Upper lobe of right lung (tissue), 1 donor: ENCODE measurements at regions not wholly inside any gene's neighbourhood (a gene's known extent, or its start where the extent isn't known, plus 50 kb on each side); places are given as distances from the start of the nearest gene placed in this dataset.

Experiments
- ATAC-seq: fragments of 200-7000 bp; cut with Tn5 transposase; one replicate; pipeline ENCODE4 v1.9.1; 2020; ENCODE audit warnings: mild to moderate bottlenecking, moderate library complexity
- DNase-seq: peaks from one replicate; pipeline ENCODE4 v3.0.0-alpha.2; 2020
- H3K27ac ChIP-seq: fragments of 200-600 bp; one replicate; pipeline ENCODE4 v1.8.0; 2022
- H3K27me3 ChIP-seq: fragments of 200-600 bp; one replicate; pipeline ENCODE4 v1.8.0; 2022; ENCODE audit warnings: mild to moderate bottlenecking
- H3K36me3 ChIP-seq: fragments of 200-600 bp; one replicate; pipeline ENCODE4 v1.8.0; 2022
- H3K4me1 ChIP-seq: fragments of 200-600 bp; one replicate; pipeline ENCODE4 v1.8.0; 2022
- H3K4me3 ChIP-seq: fragments of 200-600 bp; one replicate; pipeline ENCODE4 v1.8.0; 2022; ENCODE audit warnings: mild to moderate bottlenecking
- H3K9me3 ChIP-seq: fragments of 200-600 bp; one replicate; pipeline ENCODE4 v1.8.0; 2022
- intact Hi-C: fragments of 100-400 bp; cut with DNase I; formaldehyde crosslinking; loops from one replicate; pipeline ENCODE4 v1.11.0; 2022
- TF ChIP-seq, protein P1 (sequence below): fragments of 200-600 bp; IDR thresholded peaks from one replicate; pipeline ENCODE4 v1.8.0; 2022; ENCODE audit warnings: antibody characterized with exemption
- donor health status: DM: no; HTN: yes; CAD: no; lungs with severe emphysema.

DNA sequence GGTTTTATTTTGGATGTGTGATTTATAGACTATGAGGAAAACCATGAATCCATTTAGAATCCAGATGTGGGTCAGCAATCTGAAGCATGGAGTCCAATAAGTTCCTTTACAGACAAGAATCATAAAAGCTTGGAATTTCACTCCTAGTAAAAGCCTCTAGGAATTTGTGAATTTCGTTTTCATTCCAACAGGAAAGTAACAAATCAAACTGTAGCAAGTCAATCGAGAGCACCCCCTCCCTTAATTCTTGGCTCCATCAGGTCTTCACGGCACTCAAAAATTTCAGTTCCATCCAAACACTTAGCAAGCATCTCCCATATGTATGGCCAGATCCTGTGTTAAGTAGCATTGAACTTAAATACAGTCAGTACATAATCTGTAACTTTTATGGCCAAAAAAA lies 143.6 kb upstream of the POU2AF2 start:
- Histone ChIP-seq H3K36me3 (no peaks in the 10 kb centered on the region), H3K4me3 (no peak overlapping the region), H3K4me1 (no peaks in the 10 kb centered on the region), H3K27ac (no peak overlapping the region), H3K9me3 (no peaks in the 10 kb centered on the region), H3K27me3 (no peaks in the 10 kb centered on the region)
- no peak for DNase-seq
- TF ChIP-seq, protein P1, sequence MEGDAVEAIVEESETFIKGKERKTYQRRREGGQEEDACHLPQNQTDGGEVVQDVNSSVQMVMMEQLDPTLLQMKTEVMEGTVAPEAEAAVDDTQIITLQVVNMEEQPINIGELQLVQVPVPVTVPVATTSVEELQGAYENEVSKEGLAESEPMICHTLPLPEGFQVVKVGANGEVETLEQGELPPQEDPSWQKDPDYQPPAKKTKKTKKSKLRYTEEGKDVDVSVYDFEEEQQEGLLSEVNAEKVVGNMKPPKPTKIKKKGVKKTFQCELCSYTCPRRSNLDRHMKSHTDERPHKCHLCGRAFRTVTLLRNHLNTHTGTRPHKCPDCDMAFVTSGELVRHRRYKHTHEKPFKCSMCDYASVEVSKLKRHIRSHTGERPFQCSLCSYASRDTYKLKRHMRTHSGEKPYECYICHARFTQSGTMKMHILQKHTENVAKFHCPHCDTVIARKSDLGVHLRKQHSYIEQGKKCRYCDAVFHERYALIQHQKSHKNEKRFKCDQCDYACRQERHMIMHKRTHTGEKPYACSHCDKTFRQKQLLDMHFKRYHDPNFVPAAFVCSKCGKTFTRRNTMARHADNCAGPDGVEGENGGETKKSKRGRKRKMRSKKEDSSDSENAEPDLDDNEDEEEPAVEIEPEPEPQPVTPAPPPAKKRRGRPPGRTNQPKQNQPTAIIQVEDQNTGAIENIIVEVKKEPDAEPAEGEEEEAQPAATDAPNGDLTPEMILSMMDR: no peak
- no peak for ATAC-seq
- intact Hi-C loops: no loop called here

DNA sequence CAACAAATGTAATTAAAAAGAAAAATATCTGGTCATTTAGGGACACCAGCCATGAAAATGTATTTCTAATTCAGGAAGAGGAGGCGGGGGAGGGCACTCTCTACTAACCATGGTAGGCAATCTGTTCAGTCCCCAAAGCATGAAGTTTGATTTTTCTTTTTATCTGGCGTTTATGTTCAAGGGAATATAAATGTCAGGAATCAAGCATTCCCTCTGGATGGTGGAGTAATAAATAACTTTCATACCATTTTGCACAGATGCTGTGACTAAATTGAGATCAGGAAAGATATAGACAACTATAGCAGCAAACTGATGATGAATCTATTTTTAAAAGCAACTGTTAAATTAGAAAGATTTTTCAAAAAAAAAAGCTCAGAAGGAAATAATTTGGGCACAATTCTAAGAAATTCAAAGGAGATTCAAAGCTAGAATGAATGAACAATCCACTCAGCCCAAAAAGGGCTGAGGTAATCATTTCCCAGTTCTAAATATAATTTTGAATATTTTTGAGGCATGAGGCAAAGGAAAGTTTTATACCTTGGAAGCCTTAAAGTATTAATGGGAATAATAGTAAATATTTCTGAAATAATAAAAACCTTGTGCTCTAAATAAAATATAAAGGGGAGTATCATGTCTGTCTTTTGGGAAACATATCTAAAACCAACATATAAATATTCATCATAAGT lies 146.4 kb upstream of the POU2AF2 start:
- no peaks in the 10 kb centered on the region for H3K4me1 ChIP-seq
- no peak overlapping the region for H3K27ac ChIP-seq
- no peaks in the 10 kb centered on the region for H3K36me3 ChIP-seq
- DNase-seq (no peak), ATAC-seq (no peak)
- no peaks in the 10 kb centered on the region for H3K9me3 ChIP-seq
- intact Hi-C loops: no loop called here
- H3K27me3 ChIP-seq: no peaks in the 10 kb centered on the region
- H3K4me3 ChIP-seq: no peak overlapping the region
- TF ChIP-seq, protein P1: no peak

DNA sequence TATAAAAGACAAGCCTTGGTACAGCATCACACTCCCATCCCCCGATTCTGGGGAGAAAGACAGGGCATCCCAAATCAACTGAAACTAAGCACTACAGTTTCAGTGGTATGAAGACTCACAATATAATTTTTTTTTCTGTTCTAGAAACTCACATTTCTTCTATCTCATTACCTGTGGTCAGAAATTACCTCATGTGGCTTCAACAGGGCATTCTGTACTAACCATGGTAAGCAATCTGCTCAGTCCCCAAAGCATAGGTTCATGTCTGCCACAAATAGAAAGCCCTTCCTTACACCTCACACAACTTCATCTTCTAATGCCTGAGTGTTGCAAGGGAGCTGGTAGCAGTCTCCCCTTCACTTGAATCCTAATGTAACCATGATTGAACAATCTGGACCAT lies 147.4 kb upstream of the POU2AF2 start:
- no peak for DNase-seq
- Histone ChIP-seq H3K27ac (no peak overlapping the region), H3K9me3 (no peaks in the 10 kb centered on the region), H3K27me3 (no peaks in the 10 kb centered on the region), H3K4me1 (no peaks in the 10 kb centered on the region), H3K4me3 (no peak overlapping the region), H3K36me3 (no peaks in the 10 kb centered on the region)
- ATAC-seq: no peak
- intact Hi-C loops: no loop called here
- TF ChIP-seq, protein P1: no peak

DNA sequence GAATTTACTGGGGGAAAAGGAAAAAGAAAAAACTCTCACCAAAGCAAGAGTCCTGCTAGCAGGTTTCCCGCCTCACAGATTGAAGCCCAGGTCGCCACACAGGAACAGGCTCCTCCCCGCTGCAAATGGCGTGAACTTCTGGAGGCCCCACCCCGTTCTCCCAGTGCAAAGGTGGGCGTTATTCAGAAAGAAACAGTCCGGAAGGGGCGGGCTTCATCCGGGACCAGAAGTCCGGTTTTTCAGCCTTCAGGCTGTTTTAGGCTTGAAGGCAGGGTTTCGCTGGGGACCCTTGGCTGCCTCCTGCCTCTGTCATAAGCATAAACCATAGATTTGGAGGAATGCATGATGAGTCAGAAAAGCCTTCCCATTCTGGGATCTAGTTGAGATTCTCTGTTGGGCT lies 148.3 kb upstream of the POU2AF2 start:
- H3K9me3 ChIP-seq: no peaks in the 10 kb centered on the region
- peak; percentile 72 for DNase-seq
- H3K4me3 ChIP-seq: peak overlapping the region; percentile 25
- peak; percentile 89 for ATAC-seq
- no peak overlapping the region for H3K27ac ChIP-seq
- no peaks in the 10 kb centered on the region for H3K36me3 ChIP-seq
- H3K27me3 ChIP-seq: no peaks in the 10 kb centered on the region
- H3K4me1 ChIP-seq: no peaks in the 10 kb centered on the region
- intact Hi-C loops: no loop called here
- TF ChIP-seq, protein P1: no peak

DNA sequence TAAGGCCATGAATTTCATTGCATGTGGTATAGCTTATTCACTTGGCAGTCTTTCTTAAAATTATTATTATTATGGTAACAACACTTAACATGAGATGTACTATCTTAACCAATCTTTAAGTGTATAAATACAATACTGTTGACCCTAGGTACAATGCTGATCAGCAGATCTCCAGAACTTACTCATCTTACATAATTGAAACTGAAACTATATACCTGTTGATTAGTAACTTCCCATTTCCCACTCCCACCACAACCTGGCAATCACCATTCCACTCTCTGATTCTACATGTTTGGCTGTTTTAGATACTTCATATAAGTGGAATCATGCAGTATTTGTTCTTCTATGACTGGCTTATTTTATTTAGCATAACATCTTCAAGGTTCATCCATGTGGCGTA lies 150.2 kb upstream of the POU2AF2 start:
- intact Hi-C loops: no loop called here
- TF ChIP-seq, protein P1: no peak
- no peak for ATAC-seq

DNA sequence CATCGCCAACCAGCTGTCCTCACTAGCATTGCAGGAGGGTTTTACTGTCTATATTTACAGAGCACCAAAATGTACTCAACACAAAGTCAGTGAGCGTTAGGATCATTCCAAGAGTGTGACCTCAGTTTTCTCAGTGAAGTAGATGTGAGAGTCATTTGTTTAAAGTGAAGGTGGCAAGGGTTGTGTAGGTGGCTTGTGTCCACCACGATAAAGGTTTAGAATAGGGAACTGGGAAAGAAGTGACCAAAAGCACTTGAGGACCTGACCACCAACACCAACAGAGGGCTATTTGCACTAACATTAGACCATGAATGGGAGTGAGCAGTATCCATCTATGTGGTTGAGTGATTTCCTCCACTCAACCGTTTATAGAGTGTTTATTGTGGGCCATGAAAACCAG lies 152.5 kb upstream of the POU2AF2 start:
- DNase-seq (no peak), ATAC-seq (no peak)
- H3K4me3 ChIP-seq: no peak overlapping the region
- H3K9me3 ChIP-seq: no peaks in the 10 kb centered on the region
- H3K27ac ChIP-seq: no peak overlapping the region
- TF ChIP-seq, protein P1: no peak
- H3K36me3 ChIP-seq: no peaks in the 10 kb centered on the region
- intact Hi-C loops: no loop called here
- no peaks in the 10 kb centered on the region for H3K4me1 ChIP-seq
- no peaks in the 10 kb centered on the region for H3K27me3 ChIP-seq

More for the DNA sequence above, 150.2 kb upstream of the POU2AF2 start:
- no peaks in the 10 kb centered on the region for H3K36me3 ChIP-seq
- no peak overlapping the region for H3K4me3 ChIP-seq
- H3K9me3 ChIP-seq: no peaks in the 10 kb centered on the region
- no peak overlapping the region for H3K27ac ChIP-seq
- no peaks in the 10 kb centered on the region for H3K27me3 ChIP-seq
- no peak for DNase-seq
- H3K4me1 ChIP-seq: no peaks in the 10 kb centered on the region
